ENCODE measurements at regions not wholly inside any gene's neighbourhood (a gene's known extent, or its start where the extent isn't known, plus 50 kb on each side); places are given as distances from the start of the nearest gene placed in this dataset.

- TF ChIP-seq CTCF (IDR thresholded peaks at IDR 0.05) = no peak
- TF ChIP-seq POLR2A (IDR thresholded peaks at IDR 0.05) = no peak
Observed at GRCh38 chr19:32189956-32190706, 155.3 kb upstream of the ZNF507 start.
